H1 (cell line): ENCODE measurements at regions not wholly inside any gene's neighbourhood (a gene's known extent, or its start where the extent isn't known, plus 50 kb on each side); places are given as distances from the start of the nearest gene placed in this dataset.

Experiments
- CTCF ChIA-PET: fragments of 300-600 bp; sonication (Branson Sonifier 250); formaldehyde crosslinking; loops from one replicate; lab custom pipeline; 2021; ENCODE audit not compliant: partially characterized antibody; lab: Charles Lee
- POLR2A ChIA-PET: fragments of 300-600 bp; sonication (Branson Sonifier 250); formaldehyde crosslinking; loops from one replicate; lab custom pipeline; 2021; ENCODE audit warnings: inconsistent platforms; ENCODE audit not compliant: partially characterized antibody; lab: Charles Lee
- DNase-seq, 2 experiments: peaks; one replicate each; pipeline versions ENCODE4 v3.0.0 to v3.0.0-alpha.2; 2010 to 2022; ENCODE audit warnings: low spot score in 2 of 2, low read depth in 1 of 2, mixed read lengths in 1 of 2
- FAIRE-seq: peaks from 2 replicates; lab custom pipeline; 2011; peaks lifted over from hg19 to GRCh38; lab: Jason Lieb, UNC
- H2AFZ ChIP-seq: 2 replicates; pipeline ENCODE4 v1.8.1; 2012; ENCODE audit warnings: low read length, inconsistent platforms
- H2AK5ac ChIP-seq: 2 replicates; pipeline ENCODE4 v1.6.1; 2013; ENCODE audit warnings: low read depth, low read length
- H2BK120ac ChIP-seq: replicated peaks from 2 replicates; pipeline ENCODE3; 2013; ENCODE audit warnings: low read depth, low read length, inconsistent platforms
- H2BK12ac ChIP-seq: 2 replicates; pipeline ENCODE4 v1.6.1; 2013; ENCODE audit warnings: low read depth, low read length
- H2BK15ac ChIP-seq: 2 replicates; pipeline ENCODE4 v1.6.1; 2013; ENCODE audit warnings: low read length
- H2BK20ac ChIP-seq: 2 replicates; pipeline ENCODE4 v1.6.1; 2013; ENCODE audit warnings: low read length
- H2BK5ac ChIP-seq: 2 replicates; pipeline ENCODE4 v1.6.1; 2013; ENCODE audit warnings: low read depth, low read length
- H3K14ac ChIP-seq: 2 replicates; pipeline ENCODE4 v1.6.1; 2013; ENCODE audit warnings: inconsistent platforms; ENCODE audit not compliant: insufficient read length
- H3K18ac ChIP-seq: 2 replicates; pipeline ENCODE4 v1.6.1; 2013; ENCODE audit warnings: low read length; ENCODE audit errors: extremely low read depth
- H3K23ac ChIP-seq: 2 replicates; pipeline ENCODE4 v1.6.1; 2013; ENCODE audit warnings: inconsistent platforms; ENCODE audit not compliant: insufficient read length
- H3K23me2 ChIP-seq: 2 replicates; pipeline ENCODE4 v1.6.1; 2013; ENCODE audit warnings: low read depth, low read length
- H3K27ac ChIP-seq: 2 replicates; pipeline ENCODE4 v1.6.1; 2011; ENCODE audit warnings: low read depth, low read length, inconsistent platforms
- H3K27me3 ChIP-seq, 4 experiments: replicated peaks in 1 of 4; 1 replicate in 1 of 4; 2 replicates in 3 of 4; pipeline versions ENCODE4 v1.6.1 to v1.8.1; 2011 to 2013; ENCODE audit warnings: low read length in 3 of 4, mild to moderate bottlenecking in 3 of 4, inconsistent platforms in 2 of 4, mixed read lengths in 2 of 4, moderate library complexity in 1 of 4; ENCODE audit not compliant: control insufficient read depth in 3 of 4, insufficient read depth in 3 of 4; ENCODE audit errors: extremely low read depth in 1 of 4
- H3K36me3 ChIP-seq, 4 experiments: 2 replicates each; pipeline versions ENCODE4 v1.6.1 to v1.8.1; 2011 to 2013; ENCODE audit warnings: mild to moderate bottlenecking in 4 of 4, low read length in 3 of 4, moderate library complexity in 2 of 4, control low read depth in 1 of 4, inconsistent platforms in 1 of 4; ENCODE audit not compliant: insufficient read depth in 4 of 4, control insufficient read depth in 2 of 4
- H3K4ac ChIP-seq: replicated peaks from 2 replicates; pipeline ENCODE3; 2013; ENCODE audit warnings: low read length, low read depth, mixed read lengths, inconsistent platforms; ENCODE audit not compliant: insufficient read length
- H3K4me1 ChIP-seq, 4 experiments: replicated peaks in 1 of 4; 1 replicate in 1 of 4; 2 replicates in 3 of 4; pipeline versions ENCODE4 v1.6.1 to v1.8.1; 2011 to 2013; ENCODE audit warnings: low read length in 3 of 4, inconsistent platforms in 2 of 4, mixed read lengths in 1 of 4; ENCODE audit not compliant: insufficient read depth in 4 of 4, control insufficient read depth in 3 of 4
- H3K4me2 ChIP-seq, 2 experiments: 2 replicates each; pipeline versions ENCODE4 v1.6.1 to v1.8.1; 2011 to 2013; ENCODE audit warnings: low read depth in 2 of 2, low read length in 2 of 2, control low read depth in 1 of 2, inconsistent platforms in 1 of 2, mild to moderate bottlenecking in 1 of 2; ENCODE audit not compliant: insufficient read depth in 1 of 2
- H3K4me3 ChIP-seq, 4 experiments: fragments of 200-600, 300-600 bp in 1 of 4; sonication (generic), shearing (Covaris generic), sonication (Bioruptor Twin) in 1 of 4; 2 replicates each; pipeline versions ENCODE4 v1.5.1 to v1.8.1; 2011 to 2016; ENCODE audit warnings: low read length in 4 of 4, low read depth in 3 of 4, control low read depth in 2 of 4, inconsistent platforms in 2 of 4, mild to moderate bottlenecking in 2 of 4, mixed read lengths in 1 of 4, moderate library complexity in 1 of 4; ENCODE audit not compliant: insufficient read depth in 2 of 4; ENCODE audit errors: extremely low read depth in 1 of 4
- H3K56ac ChIP-seq: replicated peaks from 2 replicates; pipeline ENCODE3; 2013; ENCODE audit warnings: low read depth, mild to moderate bottlenecking, mixed read lengths, low read length, inconsistent platforms; ENCODE audit not compliant: insufficient read length
- H3K79me1 ChIP-seq: 2 replicates; pipeline ENCODE4 v1.6.1; 2013; ENCODE audit warnings: low read depth, low read length, control low read depth
- H3K79me2 ChIP-seq, 2 experiments: 2 replicates each; pipeline versions ENCODE4 v1.6.1 to v1.8.1; 2012 to 2013; ENCODE audit warnings: low read length in 2 of 2, mild to moderate bottlenecking in 2 of 2, inconsistent platforms in 1 of 2; ENCODE audit not compliant: insufficient read depth in 2 of 2, control insufficient read depth in 1 of 2
- H3K9ac ChIP-seq, 4 experiments: replicated peaks in 1 of 4; 1 replicate in 1 of 4; 2 replicates in 3 of 4; pipeline versions ENCODE4 v1.6.1 to v1.8.1; 2011 to 2013; ENCODE audit warnings: low read depth in 3 of 4, low read length in 3 of 4, control low read depth in 2 of 4, mild to moderate bottlenecking in 2 of 4, moderate library complexity in 2 of 4, inconsistent platforms in 1 of 4; ENCODE audit errors: extremely low read depth in 1 of 4
- H3K9me3 ChIP-seq, 2 experiments: 2 replicates each; pipeline versions ENCODE4 v1.6.1 to v1.8.1; 2012 to 2013; ENCODE audit warnings: mild to moderate bottlenecking in 2 of 2, moderate library complexity in 2 of 2, control low read depth in 1 of 2, inconsistent platforms in 1 of 2, low read depth in 1 of 2, low read length in 1 of 2, mixed read lengths in 1 of 2; ENCODE audit not compliant: insufficient read depth in 2 of 2
- H4K20me1 ChIP-seq, 2 experiments: replicated peaks in 1 of 2; 2 replicates each; pipeline versions ENCODE3 to v1.8.1; 2011 to 2013; ENCODE audit warnings: inconsistent platforms in 2 of 2, low read length in 2 of 2, mild to moderate bottlenecking in 1 of 2; ENCODE audit not compliant: insufficient read depth in 2 of 2, control insufficient read depth in 1 of 2
- H4K5ac ChIP-seq: 2 replicates; pipeline ENCODE4 v1.6.1; 2013; ENCODE audit warnings: low read length, low read depth, mixed read lengths, inconsistent platforms; ENCODE audit not compliant: insufficient read length
- H4K8ac ChIP-seq: 2 replicates; pipeline ENCODE4 v1.8.0; 2013; ENCODE audit warnings: mild to moderate bottlenecking, moderate library complexity, low read length, inconsistent platforms; ENCODE audit not compliant: insufficient read depth; ENCODE audit errors: extremely low read depth
- H4K91ac ChIP-seq: replicated peaks from 2 replicates; pipeline ENCODE3; 2013; ENCODE audit warnings: low read length, mixed read lengths, inconsistent platforms; ENCODE audit not compliant: insufficient read length
- ASH2L ChIP-seq: fragments of 200-600, 300-600 bp; sonication (generic); IDR thresholded peaks from one replicate; pipeline ENCODE4 v1.7.1; 2017; ENCODE audit warnings: low read length
- CBX5 ChIP-seq: fragments of 300-800, 300-1000 bp; sonication (generic); IDR thresholded peaks from 2 replicates; pipeline ENCODE4 v1.7.1; 2016; ENCODE audit warnings: antibody characterized with exemption, low read length, low read depth
- EGR1 ChIP-seq: IDR thresholded peaks from 2 replicates; pipeline ENCODE4 v1.6.1; 2011; ENCODE audit warnings: low read depth, low read length, borderline replicate concordance
- GABPA ChIP-seq: IDR thresholded peaks from 2 replicates; pipeline ENCODE4 v1.6.1; 2011; ENCODE audit warnings: mild to moderate bottlenecking, low read length, moderate library complexity, borderline replicate concordance; ENCODE audit not compliant: insufficient read depth
- GTF2F1 ChIP-seq: IDR thresholded peaks from 2 replicates; pipeline ENCODE4 v1.6.1; 2012; ENCODE audit warnings: low read depth, low read length, improper control_type of control experiment, borderline replicate concordance
- KDM1A ChIP-seq: fragments of 200-600, 300-600 bp; sonication (generic); IDR thresholded peaks from 2 replicates; pipeline ENCODE4 v1.7.1; 2016; ENCODE audit warnings: mild to moderate bottlenecking, low read length, borderline replicate concordance
- PHF8 ChIP-seq: fragments of 200-600 bp; sonication (generic); conservative IDR thresholded peaks from 2 replicates; pipeline ENCODE4 v1.7.1; 2012; ENCODE audit warnings: low read depth, mild to moderate bottlenecking, inconsistent platforms, low read length, moderate library complexity
- RBBP5 ChIP-seq: IDR thresholded peaks from 2 replicates; pipeline ENCODE4 v1.7.1; 2012; ENCODE audit warnings: low read depth, mild to moderate bottlenecking, inconsistent platforms, low read length, moderate library complexity, borderline replicate concordance
- RNF2 ChIP-seq: fragments of 200-900, 300-1000 bp; sonication (generic); IDR thresholded peaks from 2 replicates; pipeline ENCODE4 v1.7.1; 2016; ENCODE audit warnings: borderline replicate concordance, low read depth, mild to moderate bottlenecking, antibody characterized with exemption, low read length; ENCODE audit not compliant: poor library complexity, severe bottlenecking; ENCODE audit errors: missing control alignments
- RXRA ChIP-seq: IDR thresholded peaks from 2 replicates; pipeline ENCODE4 v1.6.1; 2011; ENCODE audit warnings: low read depth, mild to moderate bottlenecking, low read length, moderate library complexity; ENCODE audit not compliant: insufficient read depth
- SIRT6 ChIP-seq: IDR thresholded peaks from one replicate; pipeline ENCODE4 v1.7.1; 2012; ENCODE audit warnings: low read length, inconsistent platforms
- SP2 ChIP-seq: IDR thresholded peaks from 2 replicates; pipeline ENCODE4 v1.6.1; 2012; ENCODE audit warnings: mild to moderate bottlenecking, low read length, inconsistent platforms
- SUZ12 ChIP-seq: fragments of 200-600 bp; sonication (generic); IDR thresholded peaks from 2 replicates; pipeline ENCODE4 v1.6.1; 2012; ENCODE audit warnings: mild to moderate bottlenecking, inconsistent platforms, low read length, moderate library complexity, mixed read lengths

DNA sequence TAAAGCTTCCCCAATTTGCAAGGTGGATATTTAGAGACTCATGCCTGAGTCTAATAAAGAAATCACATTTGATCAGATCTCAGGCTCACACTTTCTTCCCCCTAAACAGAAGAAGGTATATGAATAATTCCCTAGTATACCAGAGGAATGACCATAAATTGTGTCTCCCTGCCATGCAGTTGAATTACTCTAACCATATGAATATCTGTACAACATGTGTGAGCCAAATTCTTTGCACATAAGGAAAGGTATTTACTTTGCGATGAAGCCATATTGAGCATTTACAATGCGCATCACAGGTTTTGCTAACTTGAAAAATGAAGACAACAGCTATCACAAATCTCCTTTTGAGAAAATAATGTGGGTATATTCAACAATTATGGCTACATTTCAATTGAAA is 479.4 kb downstream of the NR2F1-AS1 start (continued):
- no peak for TF ChIP-seq CBX5
- TF ChIP-seq SIRT6, result no peak

DNA sequence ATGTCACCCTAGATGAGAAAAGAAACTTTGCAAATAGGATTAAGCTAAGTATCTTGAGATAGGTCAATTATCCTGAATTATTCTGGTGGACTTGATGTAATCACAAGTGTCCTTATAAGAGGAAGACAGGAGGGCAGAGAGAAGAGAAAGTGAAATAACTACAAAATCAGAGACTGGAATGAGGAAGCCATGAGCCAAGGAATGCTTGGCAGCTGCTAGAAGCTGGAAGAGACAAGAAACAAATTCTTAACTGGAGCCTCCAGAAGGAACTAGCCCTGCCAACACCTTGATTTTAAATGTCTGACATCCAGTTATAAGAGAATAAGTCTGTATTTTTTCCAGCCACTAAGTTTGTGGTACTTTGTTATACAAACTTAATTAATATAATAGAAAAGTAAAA is 480.0 kb downstream of the NR2F1-AS1 start:
- no peak overlapping the region for H3K14ac ChIP-seq
- H3K27ac ChIP-seq, result no peak overlapping the region
- H3K9me3 ChIP-seq, result no peaks in the 10 kb centered on the region
- no peak overlapping the region for H2BK5ac ChIP-seq
- no peak overlapping the region for H2AK5ac ChIP-seq
- CTCF ChIA-PET, result interaction anchor here (0.7 kb wide), 1 partner anchor 14 kb away, joined by 3 read pairs; no protein-coding TSS in a partner anchor
- no peaks in the 10 kb centered on the region for H3K4me1 ChIP-seq
- no peak overlapping the region for H3K4ac ChIP-seq
- no peak for DNase-seq
- H3K79me1 ChIP-seq, result no peaks in the 10 kb centered on the region
- peaks cover 0 to 1% (median 0%) of the 10 kb centered on the region in 4 experiments; a peak in 1 of 7 replicates for H3K27me3 ChIP-seq
- no peak for FAIRE-seq
- H2BK12ac ChIP-seq, result no peak overlapping the region
- POLR2A ChIA-PET, result no interaction called here
- no peaks in the 10 kb centered on the region for H3K79me2 ChIP-seq
- no peak overlapping the region for H4K91ac ChIP-seq
- TF ChIP-seq GTF2F1 (no peak), SP2 (no peak), SUZ12 (no peak), PHF8 (no peak), RBBP5 (no peak), GABPA (no peak), KDM1A (no peak), ASH2L (no peak), EGR1 (no peak), RNF2 (no peak), RXRA (no peak)
- no peak overlapping the region for H3K4me3 ChIP-seq
- H4K5ac ChIP-seq, result no peak overlapping the region
- H2AFZ ChIP-seq, result no peak overlapping the region
- H3K18ac ChIP-seq, result no peak overlapping the region
- H2BK20ac ChIP-seq, result no peak overlapping the region
- no peaks in the 10 kb centered on the region; the same call in 1 of the 2 replicates for H3K23me2 ChIP-seq
- H4K20me1 ChIP-seq, result no peaks in the 10 kb centered on the region
- no peak overlapping the region for H2BK15ac ChIP-seq
- H2BK120ac ChIP-seq, result no peak overlapping the region
- no peak overlapping the region for H3K23ac ChIP-seq
- no peak overlapping the region for H3K4me2 ChIP-seq
- H3K36me3 ChIP-seq, result no peaks in the 10 kb centered on the region
- H3K56ac ChIP-seq, result no peak overlapping the region
- no peak overlapping the region for H4K8ac ChIP-seq
- no peak overlapping the region for H3K9ac ChIP-seq
